ENCODE measurements at regions not wholly inside any gene's neighbourhood (a gene's known extent, or its start where the extent isn't known, plus 50 kb on each side); places are given as distances from the start of the nearest gene placed in this dataset.

GRCh38 chr3:74564560-74564959 is 49.9 kb downstream of the CNTN3 start:
- no peak for DNase-seq

GRCh38 chr3:74562558-74563269 is 51.7 kb downstream of the CNTN3 start:
- DNase-seq = no peak

- DNase-seq = no peak
Measured at GRCh38 chr3:74561881-74562280, 52.6 kb downstream of the CNTN3 start.

GRCh38 chr3:74559261-74559660 is 55.2 kb downstream of the CNTN3 start:
- no peak for DNase-seq

- DNase-seq = no peak
Measured at GRCh38 chr3:74550686-74551085, 63.8 kb downstream of the CNTN3 start.

- DNase-seq = no peak
Measured at GRCh38 chr3:74546426-74546825, 68.0 kb downstream of the CNTN3 start.

- no peak for DNase-seq
Measured at GRCh38 chr3:74542441-74542840, 72.0 kb downstream of the CNTN3 start.

- no peak for DNase-seq
Measured at GRCh38 chr3:74539876-74540275, 74.6 kb downstream of the CNTN3 start.

GRCh38 chr3:74538669-74539068 is 75.8 kb downstream of the CNTN3 start:
- no peak for DNase-seq

- no peak for DNase-seq
Measured at GRCh38 chr3:74537857-74538256, 76.6 kb downstream of the CNTN3 start.

GRCh38 chr3:74537164-74537563 is 77.3 kb downstream of the CNTN3 start:
- DNase-seq = no peak

- no peak for DNase-seq
Measured at GRCh38 chr3:74535281-74535680, 79.2 kb downstream of the CNTN3 start.

- no peak for DNase-seq
Measured at GRCh38 chr3:74534611-74535010, 79.8 kb downstream of the CNTN3 start.

GRCh38 chr3:74532446-74532845 is 82.0 kb downstream of the CNTN3 start:
- DNase-seq = no peak

- DNase-seq = no peak
Measured at GRCh38 chr3:74531491-74531890, 83.0 kb downstream of the CNTN3 start.

GRCh38 chr3:74529145-74529544 is 85.3 kb downstream of the CNTN3 start:
- no peak for DNase-seq

GRCh38 chr3:74527566-74527965 is 86.9 kb downstream of the CNTN3 start:
- DNase-seq = no peak

GRCh38 chr3:74523811-74524210 is 90.6 kb downstream of the CNTN3 start:
- no peak for DNase-seq

- DNase-seq = no peak
Measured at GRCh38 chr3:74520895-74521294, 93.6 kb downstream of the CNTN3 start.

- no peak for DNase-seq
Measured at GRCh38 chr3:74518610-74519009, 95.8 kb downstream of the CNTN3 start.

- DNase-seq = no peak
Measured at GRCh38 chr3:74516019-74516418, 98.4 kb downstream of the CNTN3 start.

GRCh38 chr3:74515451-74515850 is 99.0 kb downstream of the CNTN3 start:
- no peak for DNase-seq

GRCh38 chr3:74511078-74511477 is 103.4 kb downstream of the CNTN3 start:
- no peak for DNase-seq

GRCh38 chr3:74510261-74510818 is 104.1 kb downstream of the CNTN3 start:
- DNase-seq = no peak

- no peak for DNase-seq
Measured at GRCh38 chr3:74507691-74508090, 106.8 kb downstream of the CNTN3 start.

Measured in CD4-positive, alpha-beta T cell treated with Interleukin-4 for 4 hours (primary cell).